Upper lobe of left lung (tissue), 4 donors: ENCODE measurements at regions not wholly inside any gene's neighbourhood (a gene's known extent, or its start where the extent isn't known, plus 50 kb on each side); places are given as distances from the start of the nearest gene placed in this dataset.

ENCODE experiments used
- CTCF ChIP-seq, 6 experiments: fragments of 450-650 bp in 4 of 6; fragments of 200-600 bp in 2 of 6; sonication (generic) in 2 of 6; IDR thresholded peaks; one replicate each; pipeline ENCODE4 v1.5.1; 2016 to 2019; ENCODE audit warnings: antibody characterized with exemption in 6 of 6
- EP300 ChIP-seq, 4 donors: sonication (generic); formaldehyde crosslinking; IDR thresholded peaks; one replicate each; pipeline ENCODE4 v1.5.1; 2017; ENCODE audit warnings: antibody characterized with exemption in 4 of 4, control low read depth in 2 of 4
- POLR2A ChIP-seq, 4 donors: fragments of 450-650 bp; IDR thresholded peaks; one replicate each; pipeline ENCODE4 v1.5.1; 2016 to 2017; ENCODE audit warnings: antibody characterized with exemption in 4 of 4, mild to moderate bottlenecking in 2 of 4
- POLR2AphosphoS5 ChIP-seq, 2 donors: sonication (generic); formaldehyde crosslinking; IDR thresholded peaks; one replicate each; pipeline ENCODE4 v1.5.1; 2017; ENCODE audit warnings: antibody characterized with exemption in 2 of 2

DNA sequence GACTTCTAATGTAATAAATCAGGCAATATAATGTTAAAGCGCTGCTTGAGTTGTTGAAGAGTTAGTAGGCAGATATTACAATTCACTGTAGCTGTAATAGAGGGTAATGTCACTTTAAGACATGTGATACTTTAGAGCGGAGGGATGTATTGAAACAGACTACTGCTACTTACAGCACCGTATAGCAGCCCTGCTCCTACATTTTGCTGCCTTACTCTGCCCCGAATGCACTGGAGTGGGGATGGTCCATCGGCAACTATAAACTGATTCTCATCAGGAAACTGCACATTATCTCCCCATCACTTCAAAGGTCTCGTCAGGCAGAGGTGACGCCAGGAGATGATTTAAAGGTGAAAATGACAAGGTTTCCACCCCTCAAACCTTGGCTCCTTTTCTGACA lies 349.7 kb upstream of the SUCLG2 start:
- TF ChIP-seq CTCF (IDR thresholded peaks at IDR 0.05) (no peak), POLR2A (IDR thresholded peaks at IDR 0.05) (no peak), POLR2AphosphoS5 (IDR thresholded peaks at IDR 0.05) (no peak), EP300 (IDR thresholded peaks at IDR 0.05) (no peak)
